ENCODE measurements at regions not wholly inside any gene's neighbourhood (a gene's known extent, or its start where the extent isn't known, plus 50 kb on each side); places are given as distances from the start of the nearest gene placed in this dataset.

GRCh38 chr13:74869846-74870245, 612.1 kb downstream of the TBC1D4 start:
- TF ChIP-seq, protein P1, sequence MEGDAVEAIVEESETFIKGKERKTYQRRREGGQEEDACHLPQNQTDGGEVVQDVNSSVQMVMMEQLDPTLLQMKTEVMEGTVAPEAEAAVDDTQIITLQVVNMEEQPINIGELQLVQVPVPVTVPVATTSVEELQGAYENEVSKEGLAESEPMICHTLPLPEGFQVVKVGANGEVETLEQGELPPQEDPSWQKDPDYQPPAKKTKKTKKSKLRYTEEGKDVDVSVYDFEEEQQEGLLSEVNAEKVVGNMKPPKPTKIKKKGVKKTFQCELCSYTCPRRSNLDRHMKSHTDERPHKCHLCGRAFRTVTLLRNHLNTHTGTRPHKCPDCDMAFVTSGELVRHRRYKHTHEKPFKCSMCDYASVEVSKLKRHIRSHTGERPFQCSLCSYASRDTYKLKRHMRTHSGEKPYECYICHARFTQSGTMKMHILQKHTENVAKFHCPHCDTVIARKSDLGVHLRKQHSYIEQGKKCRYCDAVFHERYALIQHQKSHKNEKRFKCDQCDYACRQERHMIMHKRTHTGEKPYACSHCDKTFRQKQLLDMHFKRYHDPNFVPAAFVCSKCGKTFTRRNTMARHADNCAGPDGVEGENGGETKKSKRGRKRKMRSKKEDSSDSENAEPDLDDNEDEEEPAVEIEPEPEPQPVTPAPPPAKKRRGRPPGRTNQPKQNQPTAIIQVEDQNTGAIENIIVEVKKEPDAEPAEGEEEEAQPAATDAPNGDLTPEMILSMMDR (IDR thresholded peaks at IDR 0.05 in 8 of 11, conservative IDR thresholded peaks at IDR 0.05 in 3 of 11) = no peak
- no peak for TF ChIP-seq POLR2A (IDR thresholded peaks at IDR 0.05)

Data from spleen (tissue), 7 donors.